HPDE6-E6E7 (cell line): ENCODE measurements at regions not wholly inside any gene's neighbourhood (a gene's known extent, or its start where the extent isn't known, plus 50 kb on each side); places are given as distances from the start of the nearest gene placed in this dataset.

Experiments used
- DNase-seq: peaks from one replicate; pipeline ENCODE4 v3.0.0; 2011; ENCODE audit warnings: missing footprints; ENCODE audit errors: extremely low spot score

DNA sequence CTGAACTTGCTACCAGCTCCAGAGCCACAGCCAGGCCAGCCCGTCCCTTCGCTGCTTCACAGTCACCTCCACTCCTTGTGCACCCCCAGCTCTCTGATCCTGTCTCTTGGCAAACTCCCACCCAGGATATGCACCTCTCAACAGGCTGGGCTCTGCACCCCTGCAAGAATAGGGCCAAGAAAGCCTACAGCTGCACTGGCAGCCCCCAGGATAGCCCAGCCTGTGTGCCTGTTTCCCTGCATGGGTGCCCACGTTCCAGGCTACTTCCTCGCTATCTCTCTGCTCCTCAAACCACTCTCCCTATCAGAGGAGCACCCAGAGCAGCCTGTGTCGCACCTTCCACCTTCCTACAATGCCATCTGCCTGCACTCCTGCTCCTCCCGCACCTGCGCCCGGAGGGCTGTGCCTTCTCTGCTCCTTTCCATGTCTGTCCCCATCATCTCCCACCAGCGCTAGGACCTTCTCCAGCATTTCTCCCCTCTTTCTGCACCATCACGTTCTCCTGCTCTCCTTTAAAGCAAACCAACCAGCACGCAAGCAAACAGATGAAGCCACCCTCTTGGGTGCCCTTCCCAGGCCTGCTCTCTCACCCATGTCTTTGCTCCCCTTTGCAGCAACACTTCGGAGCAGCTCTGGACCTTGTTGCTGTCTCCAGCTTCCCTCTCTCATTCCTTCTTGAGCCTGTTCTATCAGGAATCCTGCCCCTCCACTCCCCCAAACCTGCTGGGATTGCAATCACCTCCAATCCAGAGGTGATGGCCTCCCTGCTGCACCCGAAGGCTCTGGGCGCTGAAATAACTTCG, 313.2 kb upstream of the HS6ST1 start:
- DNase-seq, result no peak

DNA sequence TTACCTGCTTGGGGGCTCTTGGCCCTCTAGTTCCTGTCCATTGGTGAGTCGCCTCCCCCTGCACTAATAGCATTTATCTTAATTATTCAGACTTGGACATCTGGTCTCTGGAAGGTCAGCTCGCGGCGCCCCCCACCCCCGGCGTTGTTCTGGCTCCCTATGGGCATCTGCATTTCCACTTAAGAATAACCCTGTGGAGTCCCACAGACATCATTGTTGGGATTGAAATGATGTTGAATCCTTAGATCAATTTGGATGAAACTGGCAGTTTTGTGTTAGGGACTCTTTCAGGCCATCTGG, 313.8 kb upstream of the HS6ST1 start:
- no peak for DNase-seq

DNA sequence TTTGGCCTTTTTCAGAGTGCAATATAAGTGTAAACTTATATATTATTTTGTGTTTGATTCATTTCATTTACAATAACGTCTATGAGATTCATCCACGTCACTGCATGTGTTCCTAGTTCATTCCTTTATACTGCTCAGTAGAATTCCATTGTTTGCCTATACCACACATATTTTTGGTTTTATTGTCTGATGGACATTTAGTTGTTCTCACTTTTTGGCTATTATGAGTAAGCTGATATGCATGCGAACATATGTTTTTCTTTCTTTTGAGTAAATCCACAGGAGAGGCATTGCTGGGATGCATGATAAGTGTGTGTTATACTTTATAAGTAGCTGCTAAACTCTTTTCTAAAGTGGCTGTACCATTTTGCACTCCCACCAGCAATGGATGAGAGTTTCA, 314.8 kb upstream of the HS6ST1 start:
- no peak for DNase-seq

DNA sequence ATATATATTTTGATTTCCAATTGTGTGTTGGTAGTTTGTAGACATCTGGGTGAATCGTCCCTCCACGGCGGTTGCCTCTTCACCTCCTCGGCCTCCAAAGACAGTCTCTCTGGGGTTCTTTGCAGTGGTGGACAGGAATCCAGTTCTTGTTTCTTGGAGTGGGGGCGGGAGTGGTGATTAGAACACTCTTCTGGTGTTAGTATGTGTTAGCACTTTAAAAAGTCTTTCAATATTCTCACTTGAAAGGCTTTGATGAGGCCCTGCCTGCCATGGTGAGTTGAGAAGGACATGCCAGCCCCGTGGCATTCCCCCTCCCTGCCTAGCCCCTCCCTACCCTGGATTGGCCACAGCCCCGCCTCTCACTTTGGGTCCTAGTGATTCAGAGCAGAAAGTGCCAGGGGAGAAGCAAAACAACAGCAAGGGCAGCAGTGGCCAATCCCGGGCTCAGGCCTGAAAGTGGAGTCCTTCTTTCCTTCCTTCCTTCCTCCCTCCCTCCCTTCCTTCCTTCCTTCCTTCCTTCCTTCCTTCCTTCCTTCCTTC, 316.8 kb upstream of the HS6ST1 start:
- no peak for DNase-seq

DNA sequence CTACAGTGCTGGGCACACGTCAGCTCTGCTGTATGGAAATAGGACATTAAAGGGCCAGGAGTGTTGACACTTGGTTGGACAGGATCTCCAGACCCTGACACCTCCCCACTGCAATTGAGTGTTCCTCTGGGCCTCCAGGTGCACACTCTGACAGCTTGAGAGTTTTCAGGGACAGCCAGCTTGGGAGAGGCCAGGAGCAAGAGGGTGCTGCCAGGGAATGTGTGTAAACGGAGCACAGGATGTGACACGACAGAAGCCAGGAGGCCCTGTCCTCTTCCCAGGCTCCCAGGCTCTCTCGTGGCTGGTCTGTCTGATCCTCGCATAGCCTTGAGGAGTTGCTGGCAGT, 318.1 kb upstream of the HS6ST1 start:
- no peak for DNase-seq

DNA sequence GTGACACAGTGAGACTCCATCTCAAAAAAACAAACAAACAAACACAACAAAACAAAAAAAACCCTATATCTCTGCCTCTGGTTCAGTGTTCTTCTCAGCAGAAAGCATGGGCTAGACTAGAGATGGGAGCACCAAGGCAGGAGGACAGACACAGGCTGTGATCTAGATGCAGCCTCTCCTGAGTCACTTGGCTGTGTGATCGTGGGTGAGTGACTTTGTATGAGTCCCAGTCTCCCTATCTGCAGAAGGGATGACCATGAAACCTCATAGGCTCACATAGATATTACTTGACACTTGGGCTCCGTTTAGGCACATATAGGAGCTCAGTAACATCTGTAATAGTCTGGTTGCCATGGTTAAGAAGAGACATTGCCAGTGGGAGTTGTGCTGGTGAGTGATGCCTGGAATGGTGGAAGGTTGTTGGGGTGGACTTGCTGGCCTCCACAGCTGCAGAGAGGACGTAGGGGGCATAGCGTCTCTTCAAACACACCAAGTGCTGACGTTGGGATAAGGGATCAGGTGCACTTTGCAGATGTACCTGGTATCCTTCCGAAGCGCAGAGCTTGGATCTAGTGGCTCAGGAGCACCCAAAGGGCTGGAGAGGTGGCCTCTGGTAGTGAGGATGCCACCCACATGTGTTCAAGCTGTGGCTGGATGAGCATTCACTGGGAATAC, 318.9 kb upstream of the HS6ST1 start:
- DNase-seq, result no peak

DNA sequence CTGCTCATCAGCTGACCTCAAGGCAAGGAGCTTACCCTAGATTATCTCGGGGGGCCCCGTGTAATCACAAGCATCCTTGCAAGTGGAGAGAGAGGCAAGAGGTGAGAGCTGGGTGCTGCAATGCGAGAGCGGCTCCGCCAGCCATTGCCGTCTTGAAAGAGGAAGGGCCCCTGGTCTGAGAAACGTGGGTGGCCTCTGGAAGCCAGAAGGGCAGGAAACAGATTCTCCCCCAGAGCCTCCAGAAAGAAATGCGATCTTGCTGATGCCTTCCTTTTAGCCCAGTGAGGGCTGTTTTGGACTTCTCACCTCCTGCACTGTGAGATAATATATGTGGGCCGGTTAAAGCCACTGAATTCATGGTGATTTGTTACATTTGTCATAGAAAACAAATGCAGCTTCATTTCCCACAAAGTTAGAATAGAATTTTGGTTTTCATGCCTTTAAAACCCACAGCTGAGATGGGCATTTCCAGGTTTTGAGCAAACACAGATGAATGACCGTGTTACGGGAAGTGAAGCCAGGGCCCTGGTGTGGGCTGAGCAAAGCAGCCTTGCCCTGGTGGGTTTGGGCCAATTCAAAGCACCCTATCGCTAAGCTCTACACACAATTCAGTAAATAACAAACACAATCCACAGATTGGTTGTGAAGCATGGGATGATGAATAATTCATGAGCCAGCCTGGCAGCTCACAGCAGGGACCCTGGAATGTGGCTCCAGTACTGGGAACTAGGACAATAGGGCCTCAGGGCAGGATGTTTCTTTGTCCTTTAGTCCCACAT, 319.9 kb upstream of the HS6ST1 start:
- no peak for DNase-seq

DNA sequence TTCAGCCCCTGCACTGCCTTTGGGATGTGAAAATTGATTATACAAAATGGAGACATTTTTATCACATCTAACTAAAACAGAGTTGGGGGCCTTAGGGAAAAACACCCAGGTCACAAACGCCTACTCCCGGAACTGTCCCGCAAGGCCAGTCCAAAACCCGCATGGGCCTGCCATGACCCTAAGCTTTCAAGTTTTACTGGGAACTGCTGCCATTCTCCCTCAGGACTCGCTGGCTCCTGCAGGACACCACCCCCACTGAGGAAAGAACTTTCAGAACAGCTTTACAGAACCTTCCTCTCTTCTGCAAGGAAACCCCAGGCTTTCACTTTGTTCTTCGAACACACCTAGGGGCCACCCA, 320.4 kb upstream of the HS6ST1 start:
- no peak for DNase-seq

DNA sequence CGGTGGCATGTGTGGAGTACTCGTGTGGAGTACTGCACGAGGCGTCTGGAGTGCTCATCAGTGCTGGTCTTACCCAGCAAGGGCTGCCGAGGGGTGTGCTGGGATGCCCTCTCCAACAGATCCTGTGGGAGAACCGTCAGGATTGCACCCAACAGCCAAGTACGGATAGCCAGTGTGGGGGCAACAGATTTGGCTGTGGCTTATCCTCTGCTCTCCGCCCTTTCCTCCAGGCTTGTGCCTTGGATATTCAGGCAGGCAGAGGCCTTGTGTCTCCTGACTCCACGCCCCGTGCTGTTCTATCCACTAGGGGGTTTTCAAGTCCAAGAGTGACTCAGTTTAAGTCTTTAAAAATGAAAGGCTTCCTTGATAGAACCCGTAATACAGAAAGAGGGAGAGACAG, 321.0 kb upstream of the HS6ST1 start:
- no peak for DNase-seq

DNA sequence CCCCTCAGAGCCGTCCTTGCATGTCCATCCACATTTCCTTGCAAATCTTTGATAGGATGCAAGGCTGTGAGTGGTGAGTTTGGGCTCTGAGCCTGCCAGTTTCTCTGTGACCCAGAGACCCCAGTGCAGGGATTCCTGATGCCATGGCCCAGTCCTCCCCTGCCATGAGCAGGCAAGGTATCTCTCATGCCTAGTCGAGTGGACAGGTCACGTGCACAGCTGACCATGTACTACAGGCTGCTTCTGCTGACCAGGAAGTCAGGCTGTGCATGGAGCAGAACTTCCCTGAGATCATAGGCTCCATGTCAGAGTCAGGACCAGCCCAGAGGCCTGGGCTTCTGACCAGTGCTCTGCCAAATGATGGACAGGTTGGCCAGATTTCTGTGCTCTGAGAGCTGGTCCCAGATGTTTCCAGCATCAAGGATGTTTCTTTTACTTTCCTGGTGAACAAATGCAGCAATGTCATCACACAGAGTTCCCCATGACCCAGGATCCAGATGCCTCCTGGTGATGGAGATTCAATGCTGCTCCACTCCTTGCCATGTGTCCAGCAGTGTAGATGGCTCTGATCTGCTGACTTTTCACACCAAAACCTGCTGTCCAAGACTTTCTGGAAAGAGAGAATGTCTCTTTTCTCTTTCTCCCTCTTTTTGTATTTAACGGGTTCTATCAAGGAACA, 321.6 kb upstream of the HS6ST1 start:
- DNase-seq, result no peak

DNA sequence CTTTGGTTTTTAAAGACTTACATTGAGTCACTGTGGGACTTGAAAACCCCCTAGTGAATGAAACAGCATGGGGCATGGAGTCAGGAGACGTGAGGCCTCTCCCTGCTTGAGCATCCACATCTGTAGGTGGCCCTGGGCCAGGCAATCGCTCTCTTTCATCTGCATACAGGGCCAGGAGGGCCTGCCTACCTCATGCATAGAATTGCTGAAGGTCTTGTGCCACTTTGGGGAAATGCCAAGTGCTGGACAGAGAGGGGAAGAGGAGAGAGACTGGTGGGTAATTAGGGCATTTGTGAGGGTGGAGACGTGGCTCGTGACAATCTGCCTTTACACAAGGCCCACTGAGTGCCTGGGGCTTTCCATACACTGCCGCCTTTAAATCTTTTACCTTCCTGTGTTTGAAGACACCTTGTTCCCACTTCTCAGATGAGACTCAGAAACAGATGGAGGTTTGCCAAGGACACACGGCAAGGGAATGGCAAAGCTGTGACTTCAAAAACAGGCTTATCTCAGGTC, 322.2 kb upstream of the HS6ST1 start:
- DNase-seq, result no peak

DNA sequence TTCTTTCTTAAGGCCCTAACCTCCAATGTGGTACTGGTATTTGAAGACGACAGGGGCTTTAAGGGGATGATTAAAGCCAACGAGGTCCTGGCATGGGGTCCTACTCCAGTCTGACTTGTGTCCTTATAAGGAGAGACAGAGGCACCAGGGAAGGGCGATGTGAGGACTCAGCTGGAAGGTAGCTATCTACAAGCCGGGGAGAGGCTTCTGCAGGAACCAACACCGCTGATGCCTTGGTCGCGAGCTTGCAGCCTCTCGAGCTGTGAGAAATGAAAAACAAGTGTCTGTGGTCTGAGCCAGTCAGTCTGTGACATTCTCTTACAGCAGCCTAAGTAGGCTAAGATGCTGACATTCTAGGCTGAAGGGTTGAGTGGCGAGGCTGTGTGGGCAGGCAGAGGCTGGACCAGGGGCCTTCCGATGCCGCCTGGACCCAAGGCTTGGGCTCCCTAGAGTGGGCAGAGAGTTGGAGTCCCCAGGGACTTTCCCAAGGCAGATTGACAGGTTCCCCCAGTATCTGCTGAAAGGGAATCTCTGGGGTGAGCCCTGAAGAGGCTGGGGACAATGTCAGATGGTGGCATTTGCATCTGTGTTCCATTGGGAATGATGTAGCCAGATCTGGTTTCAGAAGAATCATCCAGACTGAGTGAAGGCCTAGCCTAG, 322.9 kb upstream of the HS6ST1 start:
- no peak for DNase-seq

DNA sequence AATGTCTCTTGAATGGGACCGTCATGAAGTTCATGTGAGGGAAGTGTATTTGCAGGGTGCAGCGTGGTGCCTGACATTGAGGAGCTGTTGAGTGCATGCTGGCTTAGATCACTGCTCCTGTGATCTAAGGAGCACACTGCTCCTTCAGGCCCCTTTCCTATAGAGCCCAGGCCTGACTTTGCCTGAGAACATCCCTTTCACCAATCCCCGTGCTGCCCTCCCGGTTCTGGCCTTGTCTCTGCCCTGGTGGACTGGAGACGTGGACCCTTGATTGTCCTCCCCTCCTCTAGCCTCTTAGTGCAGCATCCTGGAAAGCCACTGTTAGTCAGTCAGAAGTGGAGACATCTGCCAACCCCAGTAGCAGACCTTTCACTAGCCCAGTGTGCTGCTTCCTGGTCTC, 323.6 kb upstream of the HS6ST1 start:
- no peak for DNase-seq

DNA sequence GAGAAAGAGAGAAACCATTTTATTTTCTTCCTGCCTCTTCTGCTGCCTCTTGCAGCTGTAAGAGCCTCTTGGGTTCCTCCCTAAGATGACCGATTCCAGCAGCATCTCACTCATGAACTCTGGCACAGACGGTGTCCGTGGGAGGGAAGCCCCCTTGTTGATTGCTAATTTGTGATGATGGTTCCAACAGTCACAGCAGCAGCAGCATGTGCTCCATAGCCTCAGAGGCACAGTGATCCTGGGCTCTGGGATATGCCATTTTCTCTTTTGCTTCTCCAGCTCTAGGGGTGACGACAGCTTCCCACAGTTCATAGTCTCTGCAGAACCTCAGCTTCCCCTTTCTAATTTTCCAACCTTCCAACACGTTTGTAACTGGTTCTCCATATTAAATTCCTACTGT, 324.2 kb upstream of the HS6ST1 start:
- DNase-seq, result no peak

DNA sequence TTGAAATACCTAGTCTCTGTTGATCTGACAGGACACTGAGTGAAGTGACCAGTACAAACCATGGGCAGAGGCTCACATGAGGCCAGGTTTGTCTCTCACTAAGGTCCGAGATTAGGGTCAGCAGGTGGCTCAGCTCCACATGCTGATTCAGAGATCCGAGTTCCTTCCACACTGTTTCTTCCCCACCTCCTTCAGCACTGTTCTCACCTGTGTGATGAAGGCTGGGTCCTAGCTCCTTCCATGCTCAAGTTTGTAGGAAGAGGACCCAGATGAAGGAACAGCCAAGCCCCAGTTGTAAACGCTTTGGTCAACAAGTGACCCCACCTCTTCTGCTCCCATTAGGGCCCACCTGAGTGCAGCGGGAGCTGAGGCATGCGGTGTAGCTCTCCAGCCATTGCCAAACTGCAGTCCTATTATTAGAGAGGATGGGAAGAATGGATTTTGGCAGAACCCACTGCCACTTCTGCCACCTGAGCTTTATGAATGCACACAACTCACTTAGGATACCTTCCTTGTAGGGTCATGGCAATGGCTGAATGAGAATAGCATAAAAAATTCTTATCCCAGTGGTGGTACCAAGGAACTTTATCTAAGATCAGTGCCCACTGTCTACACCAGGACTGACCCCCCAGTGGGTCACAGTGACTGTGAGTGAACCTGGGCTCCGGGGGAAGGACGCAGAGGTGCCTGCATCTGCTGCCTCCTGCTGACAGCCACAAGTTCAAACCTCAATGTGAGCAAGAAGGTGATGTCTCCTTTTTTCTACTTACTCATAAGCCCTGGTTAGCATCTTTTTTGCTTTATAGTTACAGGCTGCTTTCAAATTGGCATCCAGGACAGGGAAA, 324.8 kb upstream of the HS6ST1 start:
- no peak for DNase-seq

DNA sequence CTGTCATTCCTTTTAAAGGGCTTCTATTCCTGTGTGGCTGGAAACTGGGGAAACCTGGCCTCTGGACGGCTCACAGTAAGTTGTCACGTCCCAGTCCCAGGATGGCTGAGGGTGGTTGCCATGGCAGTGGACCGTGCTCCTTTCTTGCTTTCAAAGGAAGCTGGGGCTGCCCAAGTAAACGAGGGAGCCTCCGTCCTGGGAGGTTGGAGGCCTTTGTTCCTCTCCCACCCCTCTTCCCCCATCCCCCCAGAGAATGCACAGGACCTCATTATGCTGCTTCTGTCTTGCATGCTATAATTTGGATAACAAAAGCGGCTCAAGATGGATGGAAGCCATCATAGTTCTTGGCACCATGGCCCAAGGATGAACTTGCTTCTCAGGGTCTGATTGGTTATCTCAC, 325.5 kb upstream of the HS6ST1 start:
- DNase-seq, result no peak

DNA sequence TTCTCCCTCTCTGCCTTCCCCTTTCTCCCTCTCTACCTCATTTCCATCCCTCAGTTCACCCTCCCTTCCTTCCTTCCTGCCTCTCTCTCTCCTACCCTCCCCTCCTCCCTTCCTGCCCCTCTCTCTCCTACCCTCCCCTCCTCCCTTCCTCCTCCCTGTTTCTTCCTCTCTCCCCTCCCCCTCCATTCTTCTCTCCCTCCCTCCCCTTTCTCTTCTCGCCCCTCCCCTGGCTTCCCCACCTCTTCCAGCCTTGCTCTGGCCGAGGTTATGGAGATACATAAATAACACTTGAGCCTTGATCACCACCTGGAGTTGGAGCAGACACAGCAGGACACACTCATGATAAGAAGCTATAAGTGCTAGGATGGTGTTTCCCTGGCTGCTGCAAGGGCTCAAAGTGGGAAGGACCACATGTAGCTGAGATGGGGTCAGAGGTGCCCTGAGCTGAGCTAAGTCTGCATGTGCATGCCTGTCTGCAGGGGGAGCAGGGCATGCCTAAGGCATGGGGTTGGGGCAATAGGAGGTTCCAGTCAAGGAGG, 326.1 kb upstream of the HS6ST1 start:
- DNase-seq, result no peak

DNA sequence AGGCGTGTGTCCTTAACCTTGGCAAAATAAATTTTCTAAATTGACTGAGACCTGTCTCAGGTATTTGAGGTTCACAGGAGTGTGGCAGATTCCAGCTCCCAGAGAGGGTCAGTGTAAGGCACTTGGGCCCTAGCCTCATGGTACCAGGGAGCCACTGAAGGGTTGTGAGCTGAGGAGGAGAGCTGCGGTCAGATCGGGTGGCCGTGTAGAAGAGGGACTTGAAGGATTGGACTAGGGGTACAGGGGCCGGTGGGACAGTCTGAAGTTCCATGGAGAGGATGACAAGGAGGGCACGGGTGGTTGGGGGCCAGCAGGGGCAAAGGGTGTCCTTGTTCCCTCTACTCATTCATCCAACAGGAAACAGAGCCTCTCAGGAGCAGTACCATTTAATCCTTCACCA, 327.0 kb upstream of the HS6ST1 start:
- no peak for DNase-seq

DNA sequence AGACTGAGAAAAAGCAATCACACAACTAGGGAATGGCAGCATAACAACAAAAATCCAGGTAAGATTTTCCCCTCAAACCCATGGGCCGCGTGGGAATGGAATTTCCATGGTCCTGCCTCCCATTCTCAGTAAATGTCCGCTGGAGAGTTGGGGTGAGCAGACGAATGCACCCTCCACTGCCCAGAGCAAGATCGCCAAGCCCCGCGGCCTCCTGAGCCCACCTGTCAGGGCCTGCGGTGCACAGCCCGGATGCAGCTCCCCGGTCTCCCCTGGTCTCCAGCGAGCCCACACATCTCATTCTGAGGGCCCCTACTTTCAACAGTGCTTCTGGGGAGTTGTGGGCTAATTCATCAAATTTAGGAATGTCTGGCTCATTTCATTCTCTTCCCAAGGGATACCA, 327.4 kb upstream of the HS6ST1 start:
- DNase-seq, result no peak

DNA sequence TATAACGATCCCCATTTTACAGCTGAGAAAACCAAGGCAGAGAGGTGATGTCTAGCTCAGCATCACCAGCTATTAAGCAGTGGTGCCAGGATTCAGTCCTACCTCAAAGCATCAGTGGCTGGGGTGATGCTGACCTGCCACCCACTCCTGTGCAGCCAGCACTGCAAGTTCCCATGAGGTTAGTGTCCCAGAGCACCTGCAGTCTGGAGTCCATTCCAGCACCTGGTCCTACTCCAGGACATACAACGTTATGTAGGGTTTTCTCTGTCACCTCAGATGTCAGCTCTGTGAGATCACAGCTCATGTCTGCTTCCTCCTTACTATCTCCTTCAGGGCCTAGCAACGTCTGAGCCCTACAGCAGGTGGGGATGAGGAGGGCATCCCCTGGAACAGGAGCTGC, 328.0 kb upstream of the HS6ST1 start:
- no peak for DNase-seq
